ENCODE measurements at regions not wholly inside any gene's neighbourhood (a gene's known extent, or its start where the extent isn't known, plus 50 kb on each side); places are given as distances from the start of the nearest gene placed in this dataset.

DNA sequence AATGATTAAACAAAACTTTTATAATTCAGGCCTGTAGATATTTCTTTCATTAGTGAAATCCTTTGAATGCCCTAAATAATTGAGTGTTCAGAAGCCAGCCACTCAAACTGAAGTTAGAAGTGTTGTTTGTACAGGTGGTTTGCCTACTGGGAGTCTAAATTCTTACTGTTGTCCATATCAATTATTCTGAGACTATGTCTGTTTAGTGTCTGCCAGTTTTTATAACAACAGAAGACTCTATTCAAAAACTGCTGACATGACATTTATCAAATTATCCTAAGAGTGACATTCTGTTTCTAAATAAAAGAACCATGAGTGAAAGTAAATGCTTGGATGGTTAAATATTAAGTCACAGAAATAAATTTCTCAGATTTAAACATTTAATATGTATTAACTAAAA is 375.1 kb downstream of the FAT4 start:
- Mint-ChIP-seq H3K27me3 (ENCODE audit: low read depth) (no peaks in the 10 kb centered on the region), H3K4me3 (no peak overlapping the region), H3K36me3 (ENCODE audit: low read depth) (no peaks in the 10 kb centered on the region), H3K4me1 (peaks cover 14% of the 10 kb centered on the region), H3K27ac (ENCODE audit: unreplicated experiment) (no peak overlapping the region), H3K9me3 (peaks cover 3% of the 10 kb centered on the region)
- no peak for TF ChIP-seq CTCF (conservative IDR thresholded peaks at IDR 0.05)
- DNase-seq (ENCODE audit: low read depth, low spot score), result no peak

DNA sequence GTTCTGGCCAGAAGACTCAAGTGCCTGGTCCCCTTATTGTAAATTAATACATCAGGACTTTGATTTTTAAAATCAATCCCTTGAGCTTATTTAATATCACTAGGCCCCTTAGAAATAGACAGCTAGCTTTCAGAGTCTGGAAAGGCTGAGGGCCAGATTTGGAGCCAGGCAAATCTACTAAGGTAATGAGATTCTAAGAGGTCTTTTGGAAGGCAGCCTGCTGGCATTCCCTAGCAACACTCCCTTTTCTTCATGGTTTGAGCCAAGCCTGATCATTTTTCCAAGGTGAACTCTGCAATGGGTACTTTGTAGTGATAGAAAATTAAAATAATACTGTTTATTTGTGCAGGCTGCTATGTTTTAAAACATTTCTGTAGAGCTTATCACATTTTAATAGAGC is 378.5 kb downstream of the FAT4 start:
- H3K36me3 Mint-ChIP-seq (ENCODE audit: low read depth), result peaks cover 3% of the 10 kb centered on the region
- TF ChIP-seq CTCF (conservative IDR thresholded peaks at IDR 0.05), result no peak
- no peaks in the 10 kb centered on the region for H3K27me3 Mint-ChIP-seq (ENCODE audit: low read depth)
- no peak overlapping the region for H3K27ac Mint-ChIP-seq (ENCODE audit: unreplicated experiment)
- peaks cover 8% of the 10 kb centered on the region for H3K9me3 Mint-ChIP-seq
- no peak for DNase-seq (ENCODE audit: low read depth, low spot score)
- peaks cover 14% of the 10 kb centered on the region for H3K4me1 Mint-ChIP-seq
- no peak overlapping the region for H3K4me3 Mint-ChIP-seq

DNA sequence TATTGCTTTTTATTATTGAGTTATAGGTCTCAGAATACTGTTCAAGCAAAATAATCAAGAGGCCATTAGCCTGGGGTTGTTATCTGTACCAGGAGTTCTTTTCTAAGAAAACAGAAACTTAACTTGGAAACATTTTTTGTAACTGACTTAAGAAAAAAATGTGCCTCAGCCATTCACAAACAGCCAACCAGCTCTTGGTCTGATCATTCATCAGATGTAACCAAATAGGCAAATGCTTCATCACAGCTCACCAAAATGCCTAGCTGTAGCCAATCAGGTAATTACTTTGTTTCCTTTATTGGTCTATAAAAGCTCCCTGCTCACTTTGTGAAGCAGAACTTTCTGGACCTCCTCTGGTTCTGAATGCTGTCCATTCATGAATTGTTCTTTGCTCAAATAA is 387.7 kb downstream of the FAT4 start:
- no peaks in the 10 kb centered on the region for H3K27me3 Mint-ChIP-seq (ENCODE audit: low read depth)
- H3K27ac Mint-ChIP-seq (ENCODE audit: unreplicated experiment), result no peak overlapping the region
- no peak overlapping the region for H3K4me3 Mint-ChIP-seq
- H3K4me1 Mint-ChIP-seq, result no peaks in the 10 kb centered on the region
- no peaks in the 10 kb centered on the region for H3K9me3 Mint-ChIP-seq
- no peak for DNase-seq (ENCODE audit: low read depth, low spot score)
- no peaks in the 10 kb centered on the region for H3K36me3 Mint-ChIP-seq (ENCODE audit: low read depth)
- TF ChIP-seq CTCF (conservative IDR thresholded peaks at IDR 0.05), result no peak

- H3K9me3 Mint-ChIP-seq, result peaks cover 2% of the 10 kb centered on the region
- no peak overlapping the region for H3K4me3 Mint-ChIP-seq
- no peaks in the 10 kb centered on the region for H3K36me3 Mint-ChIP-seq (ENCODE audit: low read depth)
- H3K27ac Mint-ChIP-seq (ENCODE audit: unreplicated experiment), result no peak overlapping the region
- H3K4me1 Mint-ChIP-seq, result no peaks in the 10 kb centered on the region
- H3K27me3 Mint-ChIP-seq (ENCODE audit: low read depth), result no peaks in the 10 kb centered on the region
- no peak for TF ChIP-seq CTCF (conservative IDR thresholded peaks at IDR 0.05)
- no peak for DNase-seq (ENCODE audit: low read depth, low spot score)
These were observed 388.7 kb downstream of the FAT4 start for GRCh38 chr4:125703443-125703842.

DNA sequence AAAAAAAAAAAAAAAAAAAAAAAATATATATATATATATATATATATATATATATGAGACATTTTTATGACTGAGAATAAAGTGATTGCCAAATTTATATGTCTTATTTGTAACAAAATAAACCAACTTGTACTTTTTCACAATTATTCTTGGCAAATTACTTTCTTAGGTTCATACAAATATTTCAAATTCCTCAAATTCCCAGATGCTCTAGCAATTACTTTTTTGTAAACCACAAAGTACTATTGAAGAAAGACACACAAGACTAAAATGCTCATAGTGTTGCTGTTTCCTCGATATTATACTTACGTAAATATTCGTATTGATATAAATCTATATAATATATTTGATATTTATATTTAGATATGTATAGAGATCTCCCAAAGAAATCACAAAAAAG is 390.0 kb downstream of the FAT4 start:
- Mint-ChIP-seq H3K36me3 (ENCODE audit: low read depth) (no peaks in the 10 kb centered on the region), H3K4me1 (no peaks in the 10 kb centered on the region), H3K4me3 (no peak overlapping the region), H3K27me3 (ENCODE audit: low read depth) (no peaks in the 10 kb centered on the region), H3K27ac (ENCODE audit: unreplicated experiment) (no peak overlapping the region), H3K9me3 (peaks cover 2% of the 10 kb centered on the region)
- TF ChIP-seq CTCF (conservative IDR thresholded peaks at IDR 0.05), result no peak
- no peak for DNase-seq (ENCODE audit: low read depth, low spot score)

DNA sequence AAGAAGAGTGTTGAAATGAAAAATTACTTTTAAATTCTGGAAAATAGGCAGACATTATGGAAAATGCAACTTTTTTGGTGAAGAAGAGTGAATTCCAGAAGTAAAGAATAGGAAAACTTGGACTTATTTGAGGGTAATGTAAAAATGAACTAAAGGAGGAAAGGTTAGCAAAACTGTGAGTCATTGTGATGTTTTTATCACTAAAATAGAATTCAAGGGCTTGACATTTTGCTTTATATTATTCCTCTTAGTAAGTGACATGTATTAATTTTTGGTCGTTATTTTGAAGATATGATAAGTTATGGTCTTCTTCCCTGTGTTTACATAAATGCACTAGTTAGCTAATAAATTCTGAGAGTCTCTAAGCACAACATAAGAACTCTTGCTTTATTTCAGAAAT is 390.9 kb downstream of the FAT4 start:
- no peak for DNase-seq (ENCODE audit: low read depth, low spot score)
- Mint-ChIP-seq H3K36me3 (ENCODE audit: low read depth) (no peaks in the 10 kb centered on the region), H3K4me1 (no peaks in the 10 kb centered on the region), H3K27me3 (ENCODE audit: low read depth) (no peaks in the 10 kb centered on the region), H3K9me3 (peaks cover 2% of the 10 kb centered on the region), H3K4me3 (no peak overlapping the region), H3K27ac (ENCODE audit: unreplicated experiment) (no peak overlapping the region)
- TF ChIP-seq CTCF (conservative IDR thresholded peaks at IDR 0.05), result no peak

All from neural crest cell (in vitro differentiated cells).